ENCODE measurements at regions not wholly inside any gene's neighbourhood (a gene's known extent, or its start where the extent isn't known, plus 50 kb on each side); places are given as distances from the start of the nearest gene placed in this dataset.
A peak's percentile ranks its signal among the peaks of the same experiment; 100 is the strongest.

- no peak for DNase-seq
Measured at GRCh38 chr12:92614001-92614400, 88.8 kb upstream of the PLEKHG7 start.

GRCh38 chr12:92612611-92613010 is 90.2 kb upstream of the PLEKHG7 start:
- no peak for DNase-seq

GRCh38 chr12:92608151-92609091 is 94.4 kb upstream of the PLEKHG7 start:
- DNase-seq = no peak

GRCh38 chr12:92606956-92607355 is 95.8 kb upstream of the PLEKHG7 start:
- no peak for DNase-seq

GRCh38 chr12:92605621-92606170 is 97.1 kb upstream of the PLEKHG7 start:
- no peak for DNase-seq

- no peak for DNase-seq
Measured at GRCh38 chr12:92604786-92605185, 98.0 kb upstream of the PLEKHG7 start.

GRCh38 chr12:92603741-92604432 is 98.9 kb upstream of the PLEKHG7 start:
- DNase-seq = no peak

- no peak for DNase-seq
Measured at GRCh38 chr12:92602930-92603623, 99.7 kb upstream of the PLEKHG7 start.

GRCh38 chr12:92602476-92602875 is 100.3 kb upstream of the PLEKHG7 start:
- no peak for DNase-seq

GRCh38 chr12:92601680-92602079 is 101.1 kb upstream of the PLEKHG7 start:
- DNase-seq = no peak

- no peak for DNase-seq
Measured at GRCh38 chr12:92601176-92601575, 101.6 kb upstream of the PLEKHG7 start.

GRCh38 chr12:92600052-92600451 is 102.7 kb upstream of the PLEKHG7 start:
- no peak for DNase-seq

GRCh38 chr12:92597997-92598396 is 104.8 kb upstream of the PLEKHG7 start:
- DNase-seq = no peak

GRCh38 chr12:92597118-92597517 is 105.7 kb upstream of the PLEKHG7 start:
- no peak for DNase-seq

- no peak for DNase-seq
Measured at GRCh38 chr12:92596383-92596782, 106.4 kb upstream of the PLEKHG7 start.

- no peak for DNase-seq
Measured at GRCh38 chr12:92595663-92596062, 107.1 kb upstream of the PLEKHG7 start.

GRCh38 chr12:92593734-92594402 is 108.9 kb upstream of the PLEKHG7 start:
- peak; percentile 62 for DNase-seq

- DNase-seq = no peak
Measured at GRCh38 chr12:92585115-92585727, 117.6 kb upstream of the PLEKHG7 start.

- no peak for DNase-seq
Measured at GRCh38 chr12:92583910-92584309, 118.9 kb upstream of the PLEKHG7 start.

GRCh38 chr12:92582893-92583292 is 119.9 kb upstream of the PLEKHG7 start:
- no peak for DNase-seq

- no peak for DNase-seq
Measured at GRCh38 chr12:92582475-92582874, 120.3 kb upstream of the PLEKHG7 start.

GRCh38 chr12:92581604-92582003 is 121.2 kb upstream of the PLEKHG7 start:
- DNase-seq = no peak
